ENCODE measurements at regions not wholly inside any gene's neighbourhood (a gene's known extent, or its start where the extent isn't known, plus 50 kb on each side); places are given as distances from the start of the nearest gene placed in this dataset.

GRCh38 chr1:222916100-222916499 is 101.3 kb downstream of the DISP1 start:
- WGBS, 4 donors, result 83 to 87% (median 86%) methylated on average over 3 of the region's 3 CpGs
- no peak for DNase-seq
- ATAC-seq, result no peak
- no peaks in the 10 kb centered on the region for H3K27me3 ChIP-seq
- H3K27ac ChIP-seq, result no peak overlapping the region
- peaks cover 0 to 9% (median 1%) of the 10 kb centered on the region in 12 donors for H3K4me1 ChIP-seq
- intact Hi-C loops (cut with DNase I), result no loop called here
- TF ChIP-seq, protein P1, sequence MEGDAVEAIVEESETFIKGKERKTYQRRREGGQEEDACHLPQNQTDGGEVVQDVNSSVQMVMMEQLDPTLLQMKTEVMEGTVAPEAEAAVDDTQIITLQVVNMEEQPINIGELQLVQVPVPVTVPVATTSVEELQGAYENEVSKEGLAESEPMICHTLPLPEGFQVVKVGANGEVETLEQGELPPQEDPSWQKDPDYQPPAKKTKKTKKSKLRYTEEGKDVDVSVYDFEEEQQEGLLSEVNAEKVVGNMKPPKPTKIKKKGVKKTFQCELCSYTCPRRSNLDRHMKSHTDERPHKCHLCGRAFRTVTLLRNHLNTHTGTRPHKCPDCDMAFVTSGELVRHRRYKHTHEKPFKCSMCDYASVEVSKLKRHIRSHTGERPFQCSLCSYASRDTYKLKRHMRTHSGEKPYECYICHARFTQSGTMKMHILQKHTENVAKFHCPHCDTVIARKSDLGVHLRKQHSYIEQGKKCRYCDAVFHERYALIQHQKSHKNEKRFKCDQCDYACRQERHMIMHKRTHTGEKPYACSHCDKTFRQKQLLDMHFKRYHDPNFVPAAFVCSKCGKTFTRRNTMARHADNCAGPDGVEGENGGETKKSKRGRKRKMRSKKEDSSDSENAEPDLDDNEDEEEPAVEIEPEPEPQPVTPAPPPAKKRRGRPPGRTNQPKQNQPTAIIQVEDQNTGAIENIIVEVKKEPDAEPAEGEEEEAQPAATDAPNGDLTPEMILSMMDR (IDR thresholded peaks at IDR 0.05), result no peak
- no peak for TF ChIP-seq POLR2A (IDR thresholded peaks at IDR 0.05)
- H3K9me3 ChIP-seq, result peaks cover 0 to 17% (median 0%) of the 10 kb centered on the region in 12 donors
- H3K4me3 ChIP-seq, result no peak overlapping the region
- H3K36me3 ChIP-seq, result no peaks in the 10 kb centered on the region

DNA sequence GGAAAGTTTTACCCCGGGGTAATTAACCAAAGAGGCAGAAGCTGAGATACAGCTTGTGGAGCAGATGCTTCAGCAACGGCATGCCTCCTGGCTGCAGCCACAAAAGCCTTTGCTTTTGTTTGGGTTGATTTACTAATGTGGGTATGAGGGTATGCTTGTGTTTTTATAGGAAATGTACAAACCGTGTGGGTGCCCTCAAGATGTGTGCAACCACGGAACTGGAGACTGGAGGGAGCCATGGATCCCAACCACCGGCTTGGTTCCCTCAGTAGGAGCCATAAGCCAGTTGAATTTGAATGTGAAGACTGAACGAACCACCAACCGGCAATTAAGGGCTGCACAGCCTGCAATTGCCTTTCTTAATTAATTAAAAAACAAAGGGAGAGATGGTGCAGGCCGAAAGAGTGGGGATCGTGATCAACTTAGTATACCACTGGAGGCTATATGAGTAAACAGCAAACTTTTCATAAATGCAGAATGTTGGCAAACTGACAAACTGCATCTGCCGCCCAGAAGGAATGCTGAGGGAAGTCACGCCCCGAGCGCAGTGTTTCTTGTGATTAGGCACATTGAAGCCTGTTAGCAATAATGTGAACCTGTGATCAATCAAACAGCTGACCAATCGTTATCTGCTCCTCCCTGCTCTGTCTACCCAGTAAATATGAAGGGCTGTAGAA is 104.1 kb downstream of the DISP1 start:
- DNase-seq, result no peak
- Histone ChIP-seq H3K4me1 (peaks cover 0 to 12% (median 6%) of the 10 kb centered on the region in 12 donors), H3K4me3 (no peak overlapping the region), H3K27me3 (no peaks in the 10 kb centered on the region), H3K27ac (no peak overlapping the region), H3K9me3 (peaks cover 0 to 17% (median 0%) of the 10 kb centered on the region in 12 donors), H3K36me3 (no peaks in the 10 kb centered on the region)
- ATAC-seq, result no peak
- WGBS, 4 donors, result 81 to 89% (median 85%) methylated on average over 14 of the region's 14 CpGs
- intact Hi-C loops (cut with DNase I), result no loop called here
- no peak for TF ChIP-seq POLR2A (IDR thresholded peaks at IDR 0.05)
- TF ChIP-seq, protein P1 (IDR thresholded peaks at IDR 0.05), result no peak

DNA sequence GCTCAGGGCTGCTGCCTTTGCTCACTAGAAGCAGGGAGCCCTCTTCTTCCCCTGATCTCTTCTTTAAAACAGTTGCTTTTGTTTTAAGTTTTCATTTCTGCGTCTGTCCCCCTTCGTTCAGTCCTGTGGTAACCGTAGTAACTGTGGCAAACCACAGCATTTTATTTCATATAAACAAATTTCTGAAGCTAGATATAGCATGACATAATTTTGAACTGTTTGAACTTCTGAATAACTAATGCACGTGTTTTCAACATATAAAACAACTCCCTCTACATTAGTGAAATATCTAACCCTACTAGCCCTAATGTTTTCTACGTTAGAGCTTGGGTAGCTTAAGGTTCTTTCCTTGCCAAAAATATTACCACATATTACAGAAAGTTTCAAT is 104.6 kb downstream of the DISP1 start:
- TF ChIP-seq POLR2A (IDR thresholded peaks at IDR 0.05), result no peak
- TF ChIP-seq, protein P1 (IDR thresholded peaks at IDR 0.05), result no peak
- DNase-seq (no peak), ATAC-seq (no peak)
- Histone ChIP-seq H3K4me1 (peaks cover 0 to 18% (median 12%) of the 10 kb centered on the region in 12 donors), H3K9me3 (peaks cover 0 to 17% (median 0%) of the 10 kb centered on the region in 12 donors), H3K36me3 (no peaks in the 10 kb centered on the region), H3K4me3 (no peak overlapping the region), H3K27me3 (no peaks in the 10 kb centered on the region), H3K27ac (no peak overlapping the region)
- intact Hi-C loops (cut with DNase I), result no loop called here
- 83 to 93% (median 89%) methylated on average over 5 of the region's 5 CpGs for WGBS, 4 donors

- Histone ChIP-seq H3K27ac (no peak overlapping the region), H3K9me3 (peaks cover 0 to 17% (median 0%) of the 10 kb centered on the region in 12 donors), H3K27me3 (no peaks in the 10 kb centered on the region), H3K4me3 (no peak overlapping the region), H3K36me3 (no peaks in the 10 kb centered on the region), H3K4me1 (peaks cover 0 to 19% (median 11%) of the 10 kb centered on the region in 12 donors)
- TF ChIP-seq POLR2A (IDR thresholded peaks at IDR 0.05), result no peak
- TF ChIP-seq, protein P1 (IDR thresholded peaks at IDR 0.05), result no peak
- DNase-seq, result no peak
- intact Hi-C loops (cut with DNase I), result loop anchor here in 2 of 10 donors (5.0 to 10.0 kb wide), 2 partner anchors 105 to 113 kb away; partner anchors contain the start of gene DISP1 (in 1 of the 2)
- no peak for ATAC-seq
Measured at GRCh38 chr1:222920169-222920568, 105.3 kb downstream of the DISP1 start.

All from heart left ventricle (tissue), 16 donors.